ENCODE measurements at regions not wholly inside any gene's neighbourhood (a gene's known extent, or its start where the extent isn't known, plus 50 kb on each side); places are given as distances from the start of the nearest gene placed in this dataset.

- TF ChIP-seq CTCF (IDR thresholded peaks at IDR 0.05; ENCODE audit: low read depth, low read length), result no peak
Measured at GRCh38 chr9:31868830-31869229, 515.6 kb upstream of the ACO1 start.

GRCh38 chr9:31870276-31870675, 514.2 kb upstream of the ACO1 start:
- DNase-seq (ENCODE audit: extremely low read depth, low read depth), result no peak
- no peak for TF ChIP-seq CTCF (IDR thresholded peaks at IDR 0.05; ENCODE audit: low read depth, low read length)

More at GRCh38 chr9:31868830-31869229, 515.6 kb upstream of the ACO1 start:
- DNase-seq (ENCODE audit: extremely low read depth, low read depth), result no peak

GRCh38 chr9:31873722-31874121, 510.7 kb upstream of the ACO1 start:
- no peak for DNase-seq (ENCODE audit: extremely low read depth, low read depth)
- TF ChIP-seq CTCF (IDR thresholded peaks at IDR 0.05; ENCODE audit: low read depth, low read length), result no peak

GRCh38 chr9:31894008-31894407, 490.4 kb upstream of the ACO1 start:
- no peak for TF ChIP-seq CTCF (IDR thresholded peaks at IDR 0.05; ENCODE audit: low read depth, low read length)
- no peak for DNase-seq (ENCODE audit: extremely low read depth, low read depth)

GRCh38 chr9:31908158-31908890, 476.1 kb upstream of the ACO1 start:
- DNase-seq (ENCODE audit: extremely low read depth, low read depth), result no peak
- no peak for TF ChIP-seq CTCF (IDR thresholded peaks at IDR 0.05; ENCODE audit: low read depth, low read length)

- no peak for TF ChIP-seq CTCF (IDR thresholded peaks at IDR 0.05; ENCODE audit: low read depth, low read length)
- no peak for DNase-seq (ENCODE audit: extremely low read depth, low read depth)
Measured at GRCh38 chr9:31908891-31909480, 475.5 kb upstream of the ACO1 start.

- no peak for DNase-seq (ENCODE audit: extremely low read depth, low read depth)
- no peak for TF ChIP-seq CTCF (IDR thresholded peaks at IDR 0.05; ENCODE audit: low read depth, low read length)
Measured at GRCh38 chr9:31912636-31913035, 471.8 kb upstream of the ACO1 start.

All from AG09319 (cell line).